Cardiac fibroblast (primary cell): ENCODE measurements at regions not wholly inside any gene's neighbourhood (a gene's known extent, or its start where the extent isn't known, plus 50 kb on each side); places are given as distances from the start of the nearest gene placed in this dataset.

Experiments used
- DNase-seq, 2 donors: peaks; one replicate each; pipeline versions ENCODE4 v3.0.0 to v3.0.0-alpha.2; 2010; ENCODE audit warnings: low read depth in 2 of 2
- H3K4me3 ChIP-seq, 2 donors: replicated peaks in 1 of 2; 1 replicate in 1 of 2; 2 replicates in 1 of 2; pipeline ENCODE4 v1.5.1; 2011; ENCODE audit warnings: low read depth in 2 of 2, low read length in 2 of 2, mild to moderate bottlenecking in 2 of 2, moderate library complexity in 1 of 2
- CTCF ChIP-seq: IDR thresholded peaks from one replicate; pipeline ENCODE4 v1.5.1; 2011; ENCODE audit warnings: low read depth, mild to moderate bottlenecking, low read length, inconsistent platforms

GRCh38 chr3:6522191-6522590 lies 338.7 kb upstream of the GRM7 start:
- H3K4me3 ChIP-seq: no peak overlapping the region
- TF ChIP-seq CTCF: no peak
- no peak for DNase-seq

GRCh38 chr3:6523043-6523442 lies 337.9 kb upstream of the GRM7 start:
- no peak for DNase-seq
- TF ChIP-seq CTCF: no peak
- H3K4me3 ChIP-seq: no peak overlapping the region

- H3K4me3 ChIP-seq: no peak overlapping the region
Measured at GRCh38 chr3:6524479-6524878, 336.4 kb upstream of the GRM7 start.

GRCh38 chr3:6526321-6526720 lies 334.6 kb upstream of the GRM7 start:
- no peak for TF ChIP-seq CTCF
- no peak overlapping the region for H3K4me3 ChIP-seq
- no peak for DNase-seq

More at GRCh38 chr3:6524479-6524878, 336.4 kb upstream of the GRM7 start:
- TF ChIP-seq CTCF: no peak
- no peak for DNase-seq

- DNase-seq: no peak
Measured at GRCh38 chr3:6526861-6527260, 334.1 kb upstream of the GRM7 start.

GRCh38 chr3:6528951-6529350 lies 332.0 kb upstream of the GRM7 start:
- TF ChIP-seq CTCF: no peak
- no peak overlapping the region for H3K4me3 ChIP-seq
- no peak for DNase-seq

More at GRCh38 chr3:6526861-6527260, 334.1 kb upstream of the GRM7 start:
- no peak for TF ChIP-seq CTCF
- H3K4me3 ChIP-seq: no peak overlapping the region

GRCh38 chr3:6531153-6531552 lies 329.8 kb upstream of the GRM7 start:
- no peak for DNase-seq
- H3K4me3 ChIP-seq: no peak overlapping the region
- TF ChIP-seq CTCF: no peak
